NT2/D1 (cell line): ENCODE measurements at regions not wholly inside any gene's neighbourhood (a gene's known extent, or its start where the extent isn't known, plus 50 kb on each side); places are given as distances from the start of the nearest gene placed in this dataset.

Experiments used
- SUZ12 ChIP-seq: IDR thresholded peaks from 2 replicates; pipeline ENCODE4 v1.6.1; 2011; ENCODE audit not compliant: insufficient read length, insufficient read depth; ENCODE audit errors: extremely low read depth
- ZNF274 ChIP-seq: IDR thresholded peaks from 2 replicates; pipeline ENCODE4 v1.6.1; 2011; ENCODE audit warnings: mild to moderate bottlenecking, low read depth, low read length

GRCh38 chr12:19671695-19672094, 232.4 kb downstream of the AEBP2 start:
- TF ChIP-seq ZNF274 (no peak), SUZ12 (no peak)
